SU-DHL-6 (cell line): ENCODE measurements at regions not wholly inside any gene's neighbourhood (a gene's known extent, or its start where the extent isn't known, plus 50 kb on each side); places are given as distances from the start of the nearest gene placed in this dataset.

Source experiments
- H2AFZ ChIP-seq: fragments of 200-600 bp; sonication (generic); 2 replicates; pipeline ENCODE4 v1.6.1; 2014; ENCODE audit warnings: low read depth, mild to moderate bottlenecking, moderate library complexity, mixed read lengths, antibody characterized with exemption, low read length; ENCODE audit not compliant: severe bottlenecking
- H3F3A ChIP-seq: fragments of 200-600 bp; shearing (Covaris generic); 2 replicates; pipeline ENCODE4 v1.6.0; 2016; ENCODE audit warnings: antibody characterized with exemption, mild to moderate bottlenecking; ENCODE audit not compliant: insufficient read depth
- H3K27ac ChIP-seq: fragments of 200-600 bp; sonication (generic); 2 replicates; pipeline ENCODE4 v1.5.1; 2016; ENCODE audit warnings: low read depth, mild to moderate bottlenecking, low read length, moderate library complexity, mixed read lengths
- H3K27me3 ChIP-seq: fragments of 200-600 bp; sonication (generic), shearing (Covaris generic); 2 replicates; pipeline ENCODE4 v1.6.0; 2014; ENCODE audit warnings: mild to moderate bottlenecking, low read length
- H3K36me3 ChIP-seq: fragments of 200-600 bp; sonication (generic); 2 replicates; pipeline ENCODE4 v1.6.1; 2014; ENCODE audit warnings: mild to moderate bottlenecking, low read length, mixed read lengths
- H3K4me2 ChIP-seq: fragments of 300-600, 200-600 bp; shearing (Covaris generic), sonication (generic); 2 replicates; pipeline ENCODE4 v1.6.0; 2014; ENCODE audit warnings: low read length, low read depth, mild to moderate bottlenecking; ENCODE audit not compliant: poor library complexity, severe bottlenecking
- H3K4me3 ChIP-seq: fragments of 200-600 bp; sonication (generic); 2 replicates; pipeline ENCODE4 v1.5.1; 2014; ENCODE audit warnings: antibody characterized with exemption, low read length, mild to moderate bottlenecking, mixed read lengths; ENCODE audit not compliant: insufficient read depth, poor library complexity, severe bottlenecking
- H3K79me2 ChIP-seq: fragments of 200-600 bp; sonication (generic); 2 replicates; pipeline ENCODE4 v1.6.1; 2014; ENCODE audit warnings: mild to moderate bottlenecking, low read length, moderate library complexity; ENCODE audit not compliant: insufficient read depth
- H3K9ac ChIP-seq: fragments of 200-600 bp; sonication (generic); 2 replicates; pipeline ENCODE4 v1.7.0; 2014; ENCODE audit warnings: mild to moderate bottlenecking, low read length
- H3K9me2 ChIP-seq: fragments of 200-600 bp; sonication (generic); replicated peaks from 2 replicates; pipeline ENCODE4 v1.6.1; 2014; ENCODE audit warnings: low read length; ENCODE audit not compliant: insufficient read depth
- H3K9me3 ChIP-seq: fragments of 200-600 bp; sonication (generic); 2 replicates; pipeline ENCODE4 v1.6.1; 2014; ENCODE audit warnings: low read length, mixed read lengths; ENCODE audit not compliant: insufficient read depth
- H4K20me1 ChIP-seq: fragments of 200-600 bp; sonication (generic); 2 replicates; pipeline ENCODE4 v1.6.1; 2014; ENCODE audit warnings: low read depth, mild to moderate bottlenecking, antibody characterized with exemption, low read length, moderate library complexity, mixed read lengths
- CTCF ChIP-seq: fragments of 200-600 bp; sonication (generic); IDR thresholded peaks from one replicate; pipeline ENCODE4 v1.5.1; 2017; ENCODE audit warnings: antibody characterized with exemption, mild to moderate bottlenecking, low read length, moderate library complexity; ENCODE audit not compliant: insufficient read depth, poor library complexity, severe bottlenecking
- EZH2phosphoT487 ChIP-seq: fragments of 200-600 bp; sonication (generic), shearing (Covaris generic); conservative IDR thresholded peaks from 2 replicates; pipeline ENCODE4 v1.6.1; 2018; ENCODE audit warnings: mild to moderate bottlenecking, antibody characterized with exemption, low read length, moderate library complexity, mixed read lengths

DNA sequence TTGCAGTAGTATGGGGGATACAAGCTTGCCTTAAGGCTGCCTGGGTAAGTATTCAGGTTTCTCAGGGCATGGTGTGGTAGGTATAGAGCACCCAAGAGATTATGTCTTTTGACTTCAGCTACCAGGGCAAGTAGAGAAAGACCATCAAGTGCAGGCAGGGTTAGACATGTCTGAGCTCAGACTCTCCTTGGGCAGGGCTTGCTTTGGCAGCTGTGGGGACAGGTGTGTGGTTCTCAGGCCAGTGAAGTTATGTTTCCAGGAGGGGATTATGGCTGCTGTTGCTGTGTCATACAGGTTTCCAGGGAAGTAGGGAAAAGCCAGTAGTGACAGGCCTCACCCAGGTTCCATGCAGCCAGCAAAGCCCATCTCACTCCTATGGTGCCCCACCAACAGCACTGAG, 1040.4 kb downstream of the FLRT2 start:
- Histone ChIP-seq H2AFZ (no peak overlapping the region), H3K4me3 (no peak overlapping the region), H3K9me3 (no peaks in the 10 kb centered on the region), H3F3A (no peaks in the 10 kb centered on the region), H3K27me3 (no peaks in the 10 kb centered on the region), H4K20me1 (no peaks in the 10 kb centered on the region), H3K27ac (no peak overlapping the region), H3K9me2 (no peaks in the 10 kb centered on the region), H3K9ac (no peak overlapping the region), H3K4me2 (no peak overlapping the region), H3K36me3 (no peaks in the 10 kb centered on the region), H3K79me2 (no peaks in the 10 kb centered on the region)
- TF ChIP-seq CTCF (no peak), EZH2phosphoT487 (no peak)

DNA sequence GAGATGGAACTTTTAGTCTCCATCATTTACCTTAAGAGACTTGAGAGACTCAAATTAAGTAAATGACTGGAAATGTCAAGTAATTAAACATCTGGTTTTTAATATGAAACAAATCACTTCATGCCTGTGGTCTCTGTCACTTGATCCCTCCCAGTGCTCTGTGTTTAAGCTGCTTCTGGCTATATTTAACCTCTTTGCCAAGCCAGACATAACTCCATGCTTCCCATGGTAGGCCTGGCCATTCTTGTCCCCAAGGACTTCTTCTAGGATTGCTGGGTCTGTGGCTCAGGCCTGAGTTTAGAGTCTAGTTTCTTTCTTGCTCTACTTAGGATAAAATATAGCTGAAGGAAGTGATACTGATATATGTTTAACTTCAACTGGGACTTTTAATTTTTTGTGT, 1013.6 kb downstream of the FLRT2 start:
- no peak overlapping the region for H3K9ac ChIP-seq
- H3K4me2 ChIP-seq, result no peak overlapping the region
- H3F3A ChIP-seq, result no peaks in the 10 kb centered on the region
- TF ChIP-seq CTCF (no peak), EZH2phosphoT487 (no peak)
- no peaks in the 10 kb centered on the region for H3K27me3 ChIP-seq
- H3K9me2 ChIP-seq, result no peaks in the 10 kb centered on the region
- no peak overlapping the region for H3K4me3 ChIP-seq
- no peaks in the 10 kb centered on the region for H3K9me3 ChIP-seq
- no peak overlapping the region for H2AFZ ChIP-seq
- H3K36me3 ChIP-seq, result no peaks in the 10 kb centered on the region
- no peaks in the 10 kb centered on the region for H4K20me1 ChIP-seq
- H3K79me2 ChIP-seq, result no peaks in the 10 kb centered on the region
- no peak overlapping the region for H3K27ac ChIP-seq

DNA sequence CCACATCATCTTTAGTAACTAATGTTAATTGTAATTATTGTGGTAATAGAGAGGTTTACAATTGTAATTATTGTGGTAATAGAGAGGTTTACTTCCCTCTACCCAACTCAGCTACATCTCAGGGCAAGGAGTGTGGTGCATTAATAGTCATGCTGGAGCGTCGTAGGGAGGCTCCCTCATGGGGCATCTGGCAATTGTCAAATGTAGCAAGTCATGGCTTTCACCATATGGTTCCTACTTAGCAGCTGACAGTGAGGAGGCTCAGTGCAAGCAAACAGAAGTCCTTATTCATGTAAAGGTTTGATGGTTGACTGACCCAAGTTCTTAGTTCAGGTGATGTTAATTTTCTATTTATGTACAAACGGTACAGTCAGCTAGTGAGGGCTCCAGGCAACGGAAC, 1012.0 kb downstream of the FLRT2 start:
- Histone ChIP-seq H3K9me2 (no peaks in the 10 kb centered on the region), H3F3A (no peaks in the 10 kb centered on the region), H3K79me2 (no peaks in the 10 kb centered on the region), H3K9ac (no peak overlapping the region), H4K20me1 (no peaks in the 10 kb centered on the region), H2AFZ (no peak overlapping the region), H3K4me2 (no peak overlapping the region), H3K27ac (no peak overlapping the region), H3K4me3 (no peak overlapping the region), H3K9me3 (no peaks in the 10 kb centered on the region), H3K27me3 (no peaks in the 10 kb centered on the region), H3K36me3 (no peaks in the 10 kb centered on the region)
- TF ChIP-seq CTCF (no peak), EZH2phosphoT487 (no peak)

GRCh38 chr14:86540636-86541247, 1010.8 kb downstream of the FLRT2 start:
- no peak overlapping the region for H3K9ac ChIP-seq
- no peaks in the 10 kb centered on the region for H4K20me1 ChIP-seq
- no peaks in the 10 kb centered on the region for H3K9me2 ChIP-seq
- no peaks in the 10 kb centered on the region for H3K27me3 ChIP-seq
- no peaks in the 10 kb centered on the region for H3K9me3 ChIP-seq
- TF ChIP-seq CTCF, result no peak
- H3K4me3 ChIP-seq, result no peak overlapping the region
- H2AFZ ChIP-seq, result no peak overlapping the region
- H3K36me3 ChIP-seq, result no peaks in the 10 kb centered on the region
- H3K4me2 ChIP-seq, result no peak overlapping the region
- H3F3A ChIP-seq, result no peaks in the 10 kb centered on the region
- no peaks in the 10 kb centered on the region for H3K79me2 ChIP-seq
- H3K27ac ChIP-seq, result no peak overlapping the region
